Stomach (tissue), 4 donors: ENCODE measurements at regions not wholly inside any gene's neighbourhood (a gene's known extent, or its start where the extent isn't known, plus 50 kb on each side); places are given as distances from the start of the nearest gene placed in this dataset.

Experiments used
- CTCF ChIP-seq, 7 experiments: fragments of 450-650 bp in 4 of 7; fragments of 200-600 bp in 3 of 7; sonication (generic) in 3 of 7; IDR thresholded peaks; one replicate each; pipeline ENCODE4 v1.5.1; 2016 to 2019; ENCODE audit warnings: antibody characterized with exemption in 7 of 7, control low read depth in 2 of 7, mild to moderate bottlenecking in 1 of 7
- EP300 ChIP-seq: sonication (generic); formaldehyde crosslinking; IDR thresholded peaks from one replicate; pipeline ENCODE4 v1.6.1; 2017; ENCODE audit warnings: antibody characterized with exemption
- POLR2A ChIP-seq, 4 donors: fragments of 450-650 bp; IDR thresholded peaks; one replicate each; pipeline ENCODE4 v1.6.1; 2016; ENCODE audit warnings: antibody characterized with exemption in 4 of 4, control low read depth in 2 of 4, mild to moderate bottlenecking in 1 of 4, moderate library complexity in 1 of 4
- POLR2AphosphoS5 ChIP-seq, 3 donors: sonication (generic); formaldehyde crosslinking; IDR thresholded peaks; one replicate each; pipeline ENCODE4 v1.6.1; 2016; ENCODE audit warnings: antibody characterized with exemption in 3 of 3

GRCh38 chr14:56061051-56061450, 57.2 kb upstream of the PELI2 start:
- TF ChIP-seq CTCF (IDR thresholded peaks at IDR 0.05) (no peak), POLR2AphosphoS5 (IDR thresholded peaks at IDR 0.05) (no peak), EP300 (no peak), POLR2A (IDR thresholded peaks at IDR 0.05) (no peak)
